ENCODE measurements at regions not wholly inside any gene's neighbourhood (a gene's known extent, or its start where the extent isn't known, plus 50 kb on each side); places are given as distances from the start of the nearest gene placed in this dataset.

GRCh38 chr7:12788171-12788570 is 100.7 kb downstream of the ARL4A start:
- DNase-seq (ENCODE audit: low read depth, low spot score): no peak
- intact Hi-C loops (cut with micrococcal nuclease): no loop called here
- TF ChIP-seq EZH2phosphoT487 (IDR thresholded peaks at IDR 0.05; ENCODE audit: borderline replicate concordance) (no peak), CBX3 (IDR thresholded peaks at IDR 0.05; ENCODE audit: low read depth) (no peak), REST (IDR thresholded peaks at IDR 0.05; ENCODE audit: low read depth) (no peak), ZBTB33 (IDR thresholded peaks at IDR 0.05; ENCODE audit: extremely low read depth, insufficient replicate concordance, low read length) (no peak), SP1 (IDR thresholded peaks at IDR 0.05; ENCODE audit: low read depth) (no peak), YY1 (IDR thresholded peaks at IDR 0.05; ENCODE audit: extremely low read depth, insufficient replicate concordance, low read depth, low read length) (no peak), FOSL1 (IDR thresholded peaks at IDR 0.05; ENCODE audit: low read depth) (no peak)
- Histone ChIP-seq H3K4me1 (ENCODE audit: control insufficient read depth in 1 of 2, insufficient read depth in 2 of 2, low read length in 2 of 2) (no peaks in the 10 kb centered on the region), H3K79me2 (ENCODE audit: insufficient read depth, low read length) (no peaks in the 10 kb centered on the region), H3K9ac (ENCODE audit: low read length) (no peak overlapping the region), H4K20me1 (ENCODE audit: insufficient read depth) (no peaks in the 10 kb centered on the region), H3K36me3 (ENCODE audit: control insufficient read depth in 1 of 2, insufficient read depth in 2 of 2, low read length in 2 of 2) (no peaks in the 10 kb centered on the region), H3K9me3 (ENCODE audit: control insufficient read depth in 1 of 2, insufficient read depth in 1 of 2, low read depth in 1 of 2, low read length in 2 of 2) (no peaks in the 10 kb centered on the region), H3K27me3 (ENCODE audit: insufficient read depth, low read length) (no peaks in the 10 kb centered on the region), H3K9me2 (ENCODE audit: insufficient read depth) (no peaks in the 10 kb centered on the region), H3K4me3 (replicated peaks in 1 of 2; ENCODE audit: low read depth in 1 of 2, low read length in 2 of 2) (no peak overlapping the region), H3K4me2 (ENCODE audit: low read length) (no peak overlapping the region), H3K27ac (ENCODE audit: low read depth, low read length) (no peak overlapping the region), H2AFZ (ENCODE audit: low read depth, low read length, poor library complexity, severe bottlenecking) (no peak overlapping the region)
- ATAC-seq: no peak
- CTCF ChIA-PET: no interaction called here
- RAD21 ChIA-PET (ENCODE audit: low non-redundant PET in 1 of 2, low total read pairs in 2 of 2, uncharacterized antibody in 2 of 2, unreplicated experiment in 2 of 2): no interaction called here
- POLR2A ChIA-PET: no interaction called here
- BruUV-seq (replicated peaks): no TSS peak

Data from HCT116 (cell line).